RWPE1 (cell line): ENCODE measurements at regions not wholly inside any gene's neighbourhood (a gene's known extent, or its start where the extent isn't known, plus 50 kb on each side); places are given as distances from the start of the nearest gene placed in this dataset.

Experiments
- CTCF ChIA-PET: fragments of 350-600 bp; sonication (Branson Sonifier 250); formaldehyde crosslinking; extraction: SDS; loops from one replicate; lab custom pipeline; 2021; lab: Yijun Ruan, JAX
- POLR2A ChIA-PET: fragments of 400-600 bp; formaldehyde crosslinking; extraction: SDS; loops from one replicate; lab custom pipeline; 2020; ENCODE audit warnings: antibody characterized with exemption; ENCODE audit not compliant: low non-redundant PET; lab: Yijun Ruan, JAX
- DNase-seq: peaks from one replicate; pipeline ENCODE4 v3.0.0; 2012; ENCODE audit warnings: low spot score
- H3K27ac ChIP-seq: fragments of 450-650 bp; 2 replicates; pipeline ENCODE4 v1.5.1; 2017
- CTCF ChIP-seq: fragments of 450-650 bp; conservative IDR thresholded peaks from 2 replicates; pipeline ENCODE4 v1.5.1; 2017; ENCODE audit warnings: low read depth, mild to moderate bottlenecking

GRCh38 chr5:126093718-126094117, 329.5 kb upstream of the GRAMD2B start:
- POLR2A ChIA-PET, result no interaction called here
- CTCF ChIA-PET, result interaction anchor here (0.6 kb wide), 1 partner anchor 30 kb away, joined by 5 read pairs; no protein-coding TSS in a partner anchor
- H3K27ac ChIP-seq, result no peak overlapping the region
- no peak for TF ChIP-seq CTCF
- DNase-seq, result no peak

- ChIA-PET CTCF (interaction anchor here (0.6 to 0.7 kb wide), 2 partner anchors 20 to 717 kb away, joined by 3 read pairs; no protein-coding TSS in a partner anchor), POLR2A (no interaction called here)
- DNase-seq, result no peak
- no peak overlapping the region for H3K27ac ChIP-seq
- no peak for TF ChIP-seq CTCF
Observed at GRCh38 chr5:126094991-126095390, 328.2 kb upstream of the GRAMD2B start.

GRCh38 chr5:126096442-126097006, 326.7 kb upstream of the GRAMD2B start:
- no peak for TF ChIP-seq CTCF
- no peak overlapping the region for H3K27ac ChIP-seq
- CTCF ChIA-PET, result no interaction called here
- POLR2A ChIA-PET, result no interaction called here
- DNase-seq, result no peak

GRCh38 chr5:126097876-126098275, 325.3 kb upstream of the GRAMD2B start:
- DNase-seq, result no peak
- H3K27ac ChIP-seq, result no peak overlapping the region
- ChIA-PET POLR2A (no interaction called here), CTCF (no interaction called here)
- TF ChIP-seq CTCF, result no peak

- POLR2A ChIA-PET, result no interaction called here
- H3K27ac ChIP-seq, result no peak overlapping the region
- DNase-seq, result no peak
- CTCF ChIA-PET, result no interaction called here
- no peak for TF ChIP-seq CTCF
Observed at GRCh38 chr5:126098330-126099017, 324.7 kb upstream of the GRAMD2B start.

- ChIA-PET CTCF (interaction anchor here (0.7 kb wide), 1 partner anchor 89 kb away, joined by 3 read pairs; no protein-coding TSS in a partner anchor), POLR2A (no interaction called here)
- no peak overlapping the region for H3K27ac ChIP-seq
- DNase-seq, result no peak
- TF ChIP-seq CTCF, result no peak
Observed at GRCh38 chr5:126099077-126099476, 324.1 kb upstream of the GRAMD2B start.
